ENCODE measurements at regions not wholly inside any gene's neighbourhood (a gene's known extent, or its start where the extent isn't known, plus 50 kb on each side); places are given as distances from the start of the nearest gene placed in this dataset.

GRCh38 chr7:83863906-83864305, 215.0 kb upstream of the SEMA3E start:
- Histone ChIP-seq H2BK12ac (ENCODE audit: insufficient read length, low read depth, low read length) (no peak overlapping the region), H3K56ac (ENCODE audit: insufficient read length, low read depth, low read length) (no peak overlapping the region), H2AFZ (ENCODE audit: low read length) (no peak overlapping the region), H3K9ac (ENCODE audit: extremely low read depth, insufficient read length, low read length) (no peak overlapping the region), H3K27ac (ENCODE audit: insufficient read length, low read depth, low read length) (no peak overlapping the region), H2BK120ac (ENCODE audit: low read depth, low read length, poor library complexity, severe bottlenecking) (no peak overlapping the region), H3K4me2 (ENCODE audit: insufficient read depth, insufficient read length, low read length) (no peak overlapping the region), H3K27me3 (ENCODE audit: insufficient read depth, low read length) (no peaks in the 10 kb centered on the region), H4K8ac (replicated peaks; ENCODE audit: insufficient read length, low read depth, low read length) (no peak overlapping the region), H3K23ac (ENCODE audit: insufficient read length, low read depth, low read length) (no peak overlapping the region), H3K4me1 (ENCODE audit: insufficient read depth, low read length) (no peaks in the 10 kb centered on the region), H3T11ph (ENCODE audit: low read length) (no peak overlapping the region), H4K91ac (ENCODE audit: insufficient read length, low read depth, low read length) (no peak overlapping the region), H3K4ac (ENCODE audit: low read depth, low read length) (no peak overlapping the region), H4K20me1 (ENCODE audit: control insufficient read depth, insufficient read depth, insufficient read length) (no peaks in the 10 kb centered on the region), H3K23me2 (ENCODE audit: insufficient read length, low read depth, low read length, poor library complexity, severe bottlenecking) (no peaks in the 10 kb centered on the region), H2BK5ac (ENCODE audit: insufficient read length, low read length) (no peak overlapping the region), H2BK20ac (ENCODE audit: low read depth, low read length, poor library complexity, severe bottlenecking) (no peak overlapping the region), H2BK15ac (ENCODE audit: low read depth, low read length) (no peak overlapping the region), H3K79me1 (ENCODE audit: insufficient read depth, low read depth, low read length, poor library complexity, severe bottlenecking) (no peaks in the 10 kb centered on the region), H4K5ac (ENCODE audit: insufficient read length, low read depth, low read length) (no peak overlapping the region), H2AK5ac (ENCODE audit: insufficient read length, low read length) (no peak overlapping the region), H3K14ac (ENCODE audit: insufficient read depth, low read length) (no peak overlapping the region), H3K9me3 (ENCODE audit: control insufficient read depth, low read depth, low read length) (no peaks in the 10 kb centered on the region), H3K18ac (ENCODE audit: insufficient read length, low read depth, low read length) (no peak overlapping the region), H3K79me2 (ENCODE audit: insufficient read depth, low read length) (no peaks in the 10 kb centered on the region)
- Mint-ChIP-seq H3K4me3 (no peak overlapping the region), H3K36me3 (ENCODE audit: insufficient read depth in 1 of 3, low read depth in 3 of 3) (no peaks in the 10 kb centered on the region), H3K4me1 (peaks cover 5 to 8% of the 10 kb centered on the region in 2 experiments; a peak in 3 of 4 replicates), H3K27ac (no peak overlapping the region), H3K27me3 (ENCODE audit: low read depth) (no peaks in the 10 kb centered on the region), H3K9me3 (no peaks in the 10 kb centered on the region)
- DNase-seq: no peak
- no peak for TF ChIP-seq CTCF (conservative IDR thresholded peaks at IDR 0.05)
- WGBS (ENCODE audit: extremely low coverage, insufficient read length, low lambda C conversion rate): no CpG with 5 or more reads among the region's 2 CpGs

All from H9 (cell line).